Nephron (organoid): ENCODE measurements at regions not wholly inside any gene's neighbourhood (a gene's known extent, or its start where the extent isn't known, plus 50 kb on each side); places are given as distances from the start of the nearest gene placed in this dataset.

Experiments
- H3K27ac Mint-ChIP-seq, 3 experiments: 2 replicates each; pipeline ENCODE4 v1.8.0; 2020; ENCODE audit warnings: mixed read lengths in 3 of 3, mild to moderate bottlenecking in 2 of 3, moderate library complexity in 1 of 3
- H3K27me3 Mint-ChIP-seq: 2 replicates; pipeline ENCODE4 v1.8.0; 2021; ENCODE audit warnings: low read depth, mild to moderate bottlenecking, moderate library complexity, mixed read lengths
- H3K36me3 Mint-ChIP-seq: 2 replicates; pipeline ENCODE4 v1.8.0; 2020; ENCODE audit warnings: low read depth, mixed read lengths
- H3K4me1 Mint-ChIP-seq: 2 replicates; pipeline ENCODE4 v1.8.0; 2020; ENCODE audit warnings: mixed read lengths
- H3K4me3 Mint-ChIP-seq, 3 experiments: 2 replicates each; pipeline ENCODE4 v1.8.0; 2020; ENCODE audit warnings: mild to moderate bottlenecking in 3 of 3, mixed read lengths in 3 of 3, moderate library complexity in 2 of 3
- H3K9me3 Mint-ChIP-seq: 2 replicates; pipeline ENCODE4 v1.8.0; 2020; ENCODE audit warnings: mixed read lengths
- TF ChIP-seq, protein P1 (sequence below), 3 experiments: fragments of 200-600 bp; sonication (generic); IDR thresholded peaks; one replicate each; pipeline ENCODE4 v1.5.0; 2021; ENCODE audit warnings: antibody characterized with exemption in 3 of 3; ENCODE audit not compliant: unreplicated experiment in 3 of 3

DNA sequence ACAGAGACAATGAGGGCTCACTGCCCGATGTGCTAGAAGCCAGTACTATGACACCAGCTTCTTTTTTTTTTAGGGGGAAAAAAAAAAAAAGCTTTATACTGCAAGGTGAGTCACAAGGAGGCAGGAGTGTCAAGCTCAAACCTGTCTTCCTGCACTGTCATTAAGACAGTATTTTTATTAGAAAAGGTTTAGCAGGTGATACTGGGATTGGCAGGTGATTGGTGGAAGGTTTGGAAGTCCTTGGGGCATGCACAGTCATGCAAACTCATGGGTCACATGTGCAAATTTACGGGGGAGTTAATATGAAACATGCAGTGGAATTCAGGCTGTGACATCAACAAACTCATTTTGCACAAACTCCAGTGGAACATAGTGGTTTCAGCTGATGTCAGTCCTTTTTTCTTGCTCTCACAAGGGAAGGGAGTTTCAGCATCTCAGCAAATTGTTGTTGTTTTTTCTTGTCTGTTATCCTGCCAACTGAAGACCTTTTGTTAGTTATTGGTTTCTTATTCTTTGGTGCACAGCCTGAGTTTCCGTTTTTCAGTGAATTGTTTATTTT lies 530.6 kb downstream of the ANKRD7 start:
- TF ChIP-seq, protein P1, sequence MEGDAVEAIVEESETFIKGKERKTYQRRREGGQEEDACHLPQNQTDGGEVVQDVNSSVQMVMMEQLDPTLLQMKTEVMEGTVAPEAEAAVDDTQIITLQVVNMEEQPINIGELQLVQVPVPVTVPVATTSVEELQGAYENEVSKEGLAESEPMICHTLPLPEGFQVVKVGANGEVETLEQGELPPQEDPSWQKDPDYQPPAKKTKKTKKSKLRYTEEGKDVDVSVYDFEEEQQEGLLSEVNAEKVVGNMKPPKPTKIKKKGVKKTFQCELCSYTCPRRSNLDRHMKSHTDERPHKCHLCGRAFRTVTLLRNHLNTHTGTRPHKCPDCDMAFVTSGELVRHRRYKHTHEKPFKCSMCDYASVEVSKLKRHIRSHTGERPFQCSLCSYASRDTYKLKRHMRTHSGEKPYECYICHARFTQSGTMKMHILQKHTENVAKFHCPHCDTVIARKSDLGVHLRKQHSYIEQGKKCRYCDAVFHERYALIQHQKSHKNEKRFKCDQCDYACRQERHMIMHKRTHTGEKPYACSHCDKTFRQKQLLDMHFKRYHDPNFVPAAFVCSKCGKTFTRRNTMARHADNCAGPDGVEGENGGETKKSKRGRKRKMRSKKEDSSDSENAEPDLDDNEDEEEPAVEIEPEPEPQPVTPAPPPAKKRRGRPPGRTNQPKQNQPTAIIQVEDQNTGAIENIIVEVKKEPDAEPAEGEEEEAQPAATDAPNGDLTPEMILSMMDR (IDR thresholded peaks at IDR 0.05; ENCODE audit: unreplicated experiment in 3 of 3): no peak
- H3K9me3 Mint-ChIP-seq: no peaks in the 10 kb centered on the region
- no peak overlapping the region for H3K4me3 Mint-ChIP-seq
- peak overlapping the region in 2 of 3 experiments; percentile 21 to 77 for H3K27ac Mint-ChIP-seq
- no peaks in the 10 kb centered on the region for H3K36me3 Mint-ChIP-seq
- no peaks in the 10 kb centered on the region for H3K4me1 Mint-ChIP-seq
- H3K27me3 Mint-ChIP-seq: no peaks in the 10 kb centered on the region

DNA sequence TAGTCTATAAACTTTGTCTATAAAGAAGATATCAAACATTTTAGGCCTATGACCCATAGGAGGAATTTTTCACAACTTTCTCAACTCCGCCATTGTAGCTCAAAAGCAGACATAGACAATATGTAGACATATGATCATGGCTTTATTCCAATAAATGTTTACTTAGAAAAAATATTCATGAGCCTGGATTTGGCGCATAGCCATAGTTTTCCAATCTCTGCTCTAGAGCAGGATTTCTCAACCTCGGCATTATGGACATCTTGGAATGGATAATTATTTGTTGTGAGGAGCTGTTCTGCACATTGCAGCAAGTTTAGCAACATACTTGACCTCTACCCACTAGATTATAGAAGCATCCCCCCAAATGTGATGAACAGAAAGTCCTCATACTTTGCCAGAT lies 532.6 kb downstream of the ANKRD7 start:
- Mint-ChIP-seq H3K36me3 (no peaks in the 10 kb centered on the region), H3K27ac (no peak overlapping the region), H3K4me1 (no peaks in the 10 kb centered on the region), H3K4me3 (no peak overlapping the region), H3K27me3 (no peaks in the 10 kb centered on the region), H3K9me3 (no peaks in the 10 kb centered on the region)
- TF ChIP-seq, protein P1 (IDR thresholded peaks at IDR 0.05; ENCODE audit: unreplicated experiment in 3 of 3): no peak

DNA sequence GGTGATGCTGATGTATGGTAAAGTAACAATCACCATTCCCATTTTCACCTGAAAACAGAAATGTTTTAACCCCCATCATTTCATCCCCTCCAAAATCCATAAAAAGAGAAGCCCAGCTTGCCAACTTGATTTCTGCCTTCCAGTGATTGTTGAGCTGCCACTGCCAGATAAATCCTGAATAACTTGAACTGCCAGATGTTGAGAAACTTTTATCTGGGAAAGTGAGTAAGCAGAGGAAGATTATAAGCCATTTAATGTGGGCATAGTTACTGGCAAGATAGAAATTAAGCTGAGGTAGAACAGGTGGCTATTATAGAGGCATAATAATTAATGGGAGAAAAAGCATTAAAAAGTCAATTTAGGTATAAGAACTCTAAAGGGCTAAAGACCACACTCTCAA lies 534.1 kb downstream of the ANKRD7 start:
- Mint-ChIP-seq H3K4me1 (no peaks in the 10 kb centered on the region), H3K9me3 (no peaks in the 10 kb centered on the region), H3K36me3 (no peaks in the 10 kb centered on the region), H3K27me3 (no peaks in the 10 kb centered on the region), H3K27ac (no peak overlapping the region), H3K4me3 (no peak overlapping the region)
- TF ChIP-seq, protein P1 (IDR thresholded peaks at IDR 0.05; ENCODE audit: unreplicated experiment in 3 of 3): no peak

DNA sequence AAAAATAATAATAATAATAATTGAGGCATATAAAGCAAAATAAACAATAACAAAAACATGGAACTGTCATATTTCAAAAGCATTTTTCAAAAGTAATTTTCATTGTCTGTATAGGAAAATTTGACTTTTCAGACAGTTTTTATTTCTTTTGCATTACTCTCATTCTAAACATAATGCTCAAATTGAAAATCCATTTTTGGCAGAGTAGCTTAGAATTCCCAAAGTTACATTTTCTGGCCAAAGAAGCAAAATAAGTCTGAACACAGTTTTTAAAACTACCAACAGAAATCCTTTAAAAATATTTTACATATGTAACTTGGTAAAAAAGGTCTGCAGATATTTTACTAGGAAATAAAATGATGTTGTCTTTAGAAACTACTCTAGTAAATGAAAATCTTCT lies 535.4 kb downstream of the ANKRD7 start:
- peaks cover 6% of the 10 kb centered on the region for H3K27me3 Mint-ChIP-seq
- no peak overlapping the region for H3K4me3 Mint-ChIP-seq
- H3K9me3 Mint-ChIP-seq: no peaks in the 10 kb centered on the region
- no peaks in the 10 kb centered on the region for H3K4me1 Mint-ChIP-seq
- no peaks in the 10 kb centered on the region for H3K36me3 Mint-ChIP-seq
- H3K27ac Mint-ChIP-seq: no peak overlapping the region
- TF ChIP-seq, protein P1 (IDR thresholded peaks at IDR 0.05; ENCODE audit: unreplicated experiment in 3 of 3): no peak

DNA sequence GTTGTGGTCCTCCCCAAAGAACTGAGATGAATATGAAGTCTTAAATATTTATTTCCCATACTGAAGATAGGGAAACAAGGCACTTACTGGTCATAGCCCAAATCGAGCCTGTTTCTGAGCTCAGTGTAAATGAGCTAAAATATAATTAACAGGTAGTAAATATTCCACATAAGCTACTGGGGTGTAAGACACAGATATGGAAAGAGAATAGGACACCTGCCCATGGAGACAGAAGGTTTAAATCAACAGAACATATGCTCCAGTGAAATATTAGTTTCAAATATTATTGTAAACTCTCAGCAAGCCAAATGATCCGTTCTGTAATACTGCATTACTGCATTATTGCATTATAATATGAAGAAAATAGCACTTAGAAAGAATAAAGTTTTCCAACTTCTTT lies 537.9 kb downstream of the ANKRD7 start:
- Mint-ChIP-seq H3K4me1 (no peaks in the 10 kb centered on the region), H3K4me3 (no peak overlapping the region), H3K36me3 (no peaks in the 10 kb centered on the region)

DNA sequence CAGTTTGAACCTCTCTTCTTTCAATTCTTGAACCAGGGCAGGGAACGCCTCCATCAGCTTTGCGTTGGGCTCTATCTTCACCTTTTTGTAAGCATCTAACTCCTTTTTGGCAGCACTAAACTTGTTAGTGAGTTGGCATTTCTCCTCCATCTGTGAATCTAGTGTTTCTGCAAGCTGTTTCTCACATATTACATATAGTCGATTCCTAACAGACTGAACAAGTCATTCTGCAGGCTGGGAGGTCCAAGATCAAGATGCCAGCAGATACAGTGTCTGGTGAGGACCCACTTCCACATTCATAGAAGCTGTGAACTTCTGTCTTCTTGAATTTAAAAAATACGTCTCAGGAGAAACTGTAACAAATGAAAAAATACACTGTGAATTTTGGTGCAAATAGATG lies 539.7 kb downstream of the ANKRD7 start:
- TF ChIP-seq, protein P1 (IDR thresholded peaks at IDR 0.05; ENCODE audit: unreplicated experiment in 3 of 3): no peak
- no peak overlapping the region for H3K27ac Mint-ChIP-seq
- no peaks in the 10 kb centered on the region for H3K9me3 Mint-ChIP-seq
- peaks cover 6% of the 10 kb centered on the region for H3K27me3 Mint-ChIP-seq
- no peaks in the 10 kb centered on the region for H3K4me1 Mint-ChIP-seq
- H3K4me3 Mint-ChIP-seq: no peak overlapping the region
- H3K36me3 Mint-ChIP-seq: no peaks in the 10 kb centered on the region

More for the DNA sequence above, 537.9 kb downstream of the ANKRD7 start:
- Mint-ChIP-seq H3K9me3 (no peaks in the 10 kb centered on the region), H3K27me3 (peaks cover 6% of the 10 kb centered on the region), H3K27ac (no peak overlapping the region)
- TF ChIP-seq, protein P1 (IDR thresholded peaks at IDR 0.05; ENCODE audit: unreplicated experiment in 3 of 3): no peak
